Glutamatergic neuron (in vitro differentiated cells): ENCODE measurements at regions not wholly inside any gene's neighbourhood (a gene's known extent, or its start where the extent isn't known, plus 50 kb on each side); places are given as distances from the start of the nearest gene placed in this dataset.

Experiments
- DNase-seq: peaks from one replicate; pipeline ENCODE4 v3.0.0; 2022
- H3K27ac Mint-ChIP-seq: one replicate; pipeline ENCODE4 v1.8.0; 2020; ENCODE audit warnings: mild to moderate bottlenecking, mixed read lengths, inconsistent platforms; ENCODE audit not compliant: unreplicated experiment
- H3K27me3 Mint-ChIP-seq: one replicate; pipeline ENCODE4 v1.8.0; 2020; ENCODE audit warnings: mild to moderate bottlenecking, moderate library complexity, mixed read lengths, inconsistent platforms; ENCODE audit not compliant: unreplicated experiment
- H3K36me3 Mint-ChIP-seq: one replicate; pipeline ENCODE4 v1.8.0; 2020; ENCODE audit warnings: mild to moderate bottlenecking, mixed read lengths, inconsistent platforms; ENCODE audit not compliant: unreplicated experiment
- H3K4me1 Mint-ChIP-seq: one replicate; pipeline ENCODE4 v1.8.0; 2020; ENCODE audit warnings: mild to moderate bottlenecking, low read depth, mixed read lengths, inconsistent platforms; ENCODE audit not compliant: unreplicated experiment
- H3K4me3 Mint-ChIP-seq: one replicate; pipeline ENCODE4 v1.8.0; 2020; ENCODE audit warnings: mild to moderate bottlenecking, mixed read lengths, inconsistent platforms; ENCODE audit not compliant: unreplicated experiment
- H3K9me3 Mint-ChIP-seq: one replicate; pipeline ENCODE4 v1.8.0; 2020; ENCODE audit warnings: mild to moderate bottlenecking, moderate library complexity, mixed read lengths, inconsistent platforms; ENCODE audit not compliant: unreplicated experiment
- CTCF ChIP-seq: fragments of 200-600 bp; sonication (generic); IDR thresholded peaks from one replicate; pipeline ENCODE4 v1.5.0; 2021; ENCODE audit not compliant: partially characterized antibody, unreplicated experiment

- DNase-seq, result no peak
- no peak overlapping the region for H3K27ac Mint-ChIP-seq
- no peak overlapping the region for H3K4me3 Mint-ChIP-seq
- H3K27me3 Mint-ChIP-seq, result no peaks in the 10 kb centered on the region
- TF ChIP-seq CTCF, result no peak
- H3K4me1 Mint-ChIP-seq, result no peaks in the 10 kb centered on the region
- no peaks in the 10 kb centered on the region for H3K36me3 Mint-ChIP-seq
- H3K9me3 Mint-ChIP-seq, result no peaks in the 10 kb centered on the region
These were observed 145.6 kb upstream of the CHRM3 start for GRCh38 chr1:239240736-239241135.

GRCh38 chr1:239239529-239239928, 146.8 kb upstream of the CHRM3 start:
- Mint-ChIP-seq H3K27me3 (no peaks in the 10 kb centered on the region), H3K27ac (no peak overlapping the region), H3K9me3 (no peaks in the 10 kb centered on the region), H3K4me3 (no peak overlapping the region), H3K4me1 (no peaks in the 10 kb centered on the region), H3K36me3 (no peaks in the 10 kb centered on the region)
- DNase-seq, result no peak
- no peak for TF ChIP-seq CTCF

- Mint-ChIP-seq H3K4me3 (no peak overlapping the region), H3K27me3 (no peaks in the 10 kb centered on the region), H3K36me3 (no peaks in the 10 kb centered on the region), H3K27ac (no peak overlapping the region), H3K9me3 (no peaks in the 10 kb centered on the region), H3K4me1 (no peaks in the 10 kb centered on the region)
- TF ChIP-seq CTCF, result no peak
- peak; percentile 23 for DNase-seq
These were observed 148.5 kb upstream of the CHRM3 start for GRCh38 chr1:239237912-239238311.

GRCh38 chr1:239233626-239234025, 152.7 kb upstream of the CHRM3 start:
- H3K27me3 Mint-ChIP-seq, result no peaks in the 10 kb centered on the region
- TF ChIP-seq CTCF, result no peak
- H3K27ac Mint-ChIP-seq, result no peak overlapping the region
- no peak for DNase-seq
- no peaks in the 10 kb centered on the region for H3K9me3 Mint-ChIP-seq
- H3K4me1 Mint-ChIP-seq, result no peaks in the 10 kb centered on the region
- no peaks in the 10 kb centered on the region for H3K36me3 Mint-ChIP-seq
- H3K4me3 Mint-ChIP-seq, result no peak overlapping the region

GRCh38 chr1:239232921-239233320, 153.4 kb upstream of the CHRM3 start:
- Mint-ChIP-seq H3K4me1 (no peaks in the 10 kb centered on the region), H3K9me3 (no peaks in the 10 kb centered on the region), H3K27ac (no peak overlapping the region), H3K27me3 (no peaks in the 10 kb centered on the region), H3K36me3 (no peaks in the 10 kb centered on the region), H3K4me3 (no peak overlapping the region)
- no peak for DNase-seq
- no peak for TF ChIP-seq CTCF
